Osteocyte (in vitro differentiated cells): ENCODE measurements at regions not wholly inside any gene's neighbourhood (a gene's known extent, or its start where the extent isn't known, plus 50 kb on each side); places are given as distances from the start of the nearest gene placed in this dataset.

Experiments used
- DNase-seq: peaks from one replicate; pipeline ENCODE4 v3.0.0; 2021; ENCODE audit warnings: mixed read lengths; ENCODE audit not compliant: unreplicated experiment; ENCODE audit errors: extremely low spot score
- H3K27ac Mint-ChIP-seq: one replicate; pipeline ENCODE4 v1.8.0; 2021; ENCODE audit warnings: mild to moderate bottlenecking, mixed read lengths; ENCODE audit not compliant: unreplicated experiment
- H3K27me3 Mint-ChIP-seq: one replicate; pipeline ENCODE4 v1.8.0; 2021; ENCODE audit warnings: mixed read lengths; ENCODE audit not compliant: unreplicated experiment
- H3K36me3 Mint-ChIP-seq: one replicate; pipeline ENCODE4 v1.8.0; 2021; ENCODE audit warnings: mixed read lengths; ENCODE audit not compliant: unreplicated experiment
- H3K4me1 Mint-ChIP-seq: one replicate; pipeline ENCODE4 v1.8.0; 2021; ENCODE audit warnings: mixed read lengths; ENCODE audit not compliant: unreplicated experiment
- H3K4me3 Mint-ChIP-seq: one replicate; pipeline ENCODE4 v1.8.0; 2021; ENCODE audit warnings: mild to moderate bottlenecking, moderate library complexity, mixed read lengths; ENCODE audit not compliant: unreplicated experiment
- H3K9me3 Mint-ChIP-seq: one replicate; pipeline ENCODE4 v1.8.0; 2021; ENCODE audit warnings: mixed read lengths; ENCODE audit not compliant: unreplicated experiment
- CTCF ChIP-seq: fragments of 200-600 bp; sonication (generic); IDR thresholded peaks from 2 replicates; pipeline ENCODE4 v1.5.0; 2021; ENCODE audit warnings: antibody characterized with exemption, mild to moderate bottlenecking, moderate library complexity

GRCh38 chr1:232568906-232569553 lies 60.9 kb downstream of the SIPA1L2 start:
- no peak for TF ChIP-seq CTCF
- no peaks in the 10 kb centered on the region for H3K27me3 Mint-ChIP-seq
- no peak for DNase-seq
- H3K4me1 Mint-ChIP-seq = peaks cover 15% of the 10 kb centered on the region
- no peaks in the 10 kb centered on the region for H3K9me3 Mint-ChIP-seq
- peaks cover 3% of the 10 kb centered on the region for H3K36me3 Mint-ChIP-seq
- no peak overlapping the region for H3K27ac Mint-ChIP-seq
- H3K4me3 Mint-ChIP-seq = no peak overlapping the region

- H3K36me3 Mint-ChIP-seq = peaks cover 3% of the 10 kb centered on the region
- no peaks in the 10 kb centered on the region for H3K9me3 Mint-ChIP-seq
- no peak for TF ChIP-seq CTCF
- no peak overlapping the region for H3K4me3 Mint-ChIP-seq
- H3K27ac Mint-ChIP-seq = no peak overlapping the region
- H3K4me1 Mint-ChIP-seq = peaks cover 10% of the 10 kb centered on the region
- DNase-seq = no peak
- no peaks in the 10 kb centered on the region for H3K27me3 Mint-ChIP-seq
Observed at GRCh38 chr1:232568331-232568852, 61.5 kb downstream of the SIPA1L2 start.

- no peak for DNase-seq
- peaks cover 10% of the 10 kb centered on the region for H3K4me1 Mint-ChIP-seq
- peaks cover 3% of the 10 kb centered on the region for H3K36me3 Mint-ChIP-seq
- H3K27ac Mint-ChIP-seq = no peak overlapping the region
- H3K9me3 Mint-ChIP-seq = no peaks in the 10 kb centered on the region
- TF ChIP-seq CTCF = no peak
- H3K4me3 Mint-ChIP-seq = no peak overlapping the region
- H3K27me3 Mint-ChIP-seq = no peaks in the 10 kb centered on the region
Observed at GRCh38 chr1:232566093-232566492, 63.8 kb downstream of the SIPA1L2 start.

- Mint-ChIP-seq H3K9me3 (no peaks in the 10 kb centered on the region), H3K27me3 (no peaks in the 10 kb centered on the region)
Observed at GRCh38 chr1:232562855-232563510, 67.0 kb downstream of the SIPA1L2 start.

More at GRCh38 chr1:232562855-232563510, 67.0 kb downstream of the SIPA1L2 start:
- no peak for TF ChIP-seq CTCF
- H3K36me3 Mint-ChIP-seq = no peaks in the 10 kb centered on the region
- no peak overlapping the region for H3K4me3 Mint-ChIP-seq
- H3K27ac Mint-ChIP-seq = no peak overlapping the region
- H3K4me1 Mint-ChIP-seq = peaks cover 26% of the 10 kb centered on the region
- no peak for DNase-seq
